ENCODE measurements at regions not wholly inside any gene's neighbourhood (a gene's known extent, or its start where the extent isn't known, plus 50 kb on each side); places are given as distances from the start of the nearest gene placed in this dataset.
"Not testable (repeated sequence)": the region's sequence is repeated elsewhere in the genome, so short reads cannot be mapped to it uniquely, and the experiment has no call there.

- H3K4me3 ChIP-seq; H3K36me3 ChIP-seq; DNase-seq (ENCODE audit: low spot score); H3K27me3 ChIP-seq (replicated peaks; ENCODE audit: insufficient read depth); intact Hi-C loops (cut with DNase I); H3K27ac ChIP-seq; H3K9me3 ChIP-seq; H3K4me1 ChIP-seq (replicated peaks): not testable (repeated sequence)
- 93% methylated on average over 14 of the region's 17 CpGs for WGBS
These were observed 83.0 kb downstream of the POTEC start for GRCh38 chr18:14460364-14460763.

- WGBS = 91% methylated on average over 16 of the region's 23 CpGs
- intact Hi-C loops (cut with DNase I); H3K36me3 ChIP-seq; H3K27me3 ChIP-seq (replicated peaks; ENCODE audit: insufficient read depth); H3K4me1 ChIP-seq (replicated peaks); H3K27ac ChIP-seq; H3K4me3 ChIP-seq; DNase-seq (ENCODE audit: low spot score); H3K9me3 ChIP-seq: not testable (repeated sequence)
These were observed 83.6 kb downstream of the POTEC start for GRCh38 chr18:14459826-14460225.

- H3K27ac ChIP-seq; H3K36me3 ChIP-seq; H3K9me3 ChIP-seq; H3K27me3 ChIP-seq (replicated peaks; ENCODE audit: insufficient read depth); H3K4me1 ChIP-seq (replicated peaks); intact Hi-C loops (cut with DNase I): not testable (repeated sequence)
- peak overlapping the region; percentile 20 to 24 for H3K4me3 ChIP-seq
- peak; percentile 63 for DNase-seq (ENCODE audit: low spot score)
- 48% methylated on average over 36 of the region's 62 CpGs for WGBS
- TF ChIP-seq CTCF (IDR thresholded peaks at IDR 0.05) = peak in 3 of 4 experiments; percentile 40 to 51 (median 42)
These were observed 85.1 kb downstream of the POTEC start for GRCh38 chr18:14458009-14458945.

GRCh38 chr18:14450637-14451009 lies 92.8 kb downstream of the POTEC start:
- H3K36me3 ChIP-seq; H3K9me3 ChIP-seq; H3K4me1 ChIP-seq (replicated peaks); H3K27me3 ChIP-seq (replicated peaks; ENCODE audit: insufficient read depth); intact Hi-C loops (cut with DNase I); DNase-seq (ENCODE audit: low spot score): not testable (repeated sequence)
- WGBS = 0% methylated on average over 22 of the region's 46 CpGs
- peak overlapping the region; percentile 28 to 53 for H3K27ac ChIP-seq
- peak overlapping the region; percentile 31 to 43 for H3K4me3 ChIP-seq

GRCh38 chr18:14449995-14450636 lies 93.3 kb downstream of the POTEC start:
- Histone ChIP-seq H3K4me3 (peak overlapping the region; percentile 31 to 43), H3K27ac (peak overlapping the region; percentile 28 to 53)
- TF ChIP-seq CTCF (IDR thresholded peaks at IDR 0.05) = peak in 1 of 4 experiments; percentile 45
- H3K27me3 ChIP-seq (replicated peaks; ENCODE audit: insufficient read depth); H3K9me3 ChIP-seq; H3K36me3 ChIP-seq; H3K4me1 ChIP-seq (replicated peaks); intact Hi-C loops (cut with DNase I): not testable (repeated sequence)
- no CpG with 5 or more reads among the region's 60 CpGs for WGBS
- peak; percentile 11 for DNase-seq (ENCODE audit: low spot score)

GRCh38 chr18:14449062-14449461 lies 94.3 kb downstream of the POTEC start:
- 91% methylated on average over 8 of the region's 12 CpGs for WGBS
- H3K4me3 ChIP-seq; H3K4me1 ChIP-seq (replicated peaks); H3K27me3 ChIP-seq (replicated peaks; ENCODE audit: insufficient read depth); H3K36me3 ChIP-seq; H3K9me3 ChIP-seq; DNase-seq (ENCODE audit: low spot score); intact Hi-C loops (cut with DNase I); H3K27ac ChIP-seq: not testable (repeated sequence)

GRCh38 chr18:14447715-14448114 lies 95.7 kb downstream of the POTEC start:
- H3K4me1 ChIP-seq (replicated peaks); intact Hi-C loops (cut with DNase I); H3K27me3 ChIP-seq (replicated peaks; ENCODE audit: insufficient read depth); DNase-seq (ENCODE audit: low spot score); H3K27ac ChIP-seq; H3K36me3 ChIP-seq; H3K9me3 ChIP-seq; H3K4me3 ChIP-seq: not testable (repeated sequence)
- 94% methylated on average over 4 of the region's 4 CpGs for WGBS

- H3K27ac ChIP-seq; H3K4me3 ChIP-seq; H3K9me3 ChIP-seq; H3K27me3 ChIP-seq (replicated peaks; ENCODE audit: insufficient read depth); H3K4me1 ChIP-seq (replicated peaks); DNase-seq (ENCODE audit: low spot score); intact Hi-C loops (cut with DNase I); H3K36me3 ChIP-seq: not testable (repeated sequence)
- 88% methylated on average over 4 of the region's 4 CpGs for WGBS
These were observed 107.9 kb downstream of the POTEC start for GRCh38 chr18:14435460-14435859.

- H3K27ac ChIP-seq; H3K27me3 ChIP-seq (replicated peaks; ENCODE audit: insufficient read depth); DNase-seq (ENCODE audit: low spot score); H3K4me3 ChIP-seq; H3K9me3 ChIP-seq; intact Hi-C loops (cut with DNase I); H3K4me1 ChIP-seq (replicated peaks); H3K36me3 ChIP-seq: not testable (repeated sequence)
- WGBS = 51% methylated on average over 10 of the region's 10 CpGs
These were observed 111.0 kb downstream of the POTEC start for GRCh38 chr18:14432371-14432770.
